Erythroblast (primary cell): ENCODE measurements at regions not wholly inside any gene's neighbourhood (a gene's known extent, or its start where the extent isn't known, plus 50 kb on each side); places are given as distances from the start of the nearest gene placed in this dataset.

Experiments used
- GATA1 ChIP-seq: IDR thresholded peaks from 2 replicates; pipeline ENCODE4 v1.6.1; 2011; ENCODE audit warnings: low read depth, mild to moderate bottlenecking, control low read depth, low read length, moderate library complexity
- POLR2A ChIP-seq: IDR thresholded peaks from 2 replicates; pipeline ENCODE4 v1.6.1; 2011; ENCODE audit warnings: mild to moderate bottlenecking, low read length

- TF ChIP-seq POLR2A = no peak
- no peak for TF ChIP-seq GATA1
These were observed 507.4 kb downstream of the METTL15 start for GRCh38 chr11:28615542-28615941.
